D721Med (cell line): ENCODE measurements at regions not wholly inside any gene's neighbourhood (a gene's known extent, or its start where the extent isn't known, plus 50 kb on each side); places are given as distances from the start of the nearest gene placed in this dataset.

Experiments used
- DNase-seq: peaks from one replicate; pipeline ENCODE4 v3.0.0; 2011; ENCODE audit warnings: low spot score; ENCODE audit not compliant: insufficient read length
- FAIRE-seq: peaks from 2 replicates; lab custom pipeline; 2011; peaks lifted over from hg19 to GRCh38; lab: Jason Lieb, UNC
- TF ChIP-seq, protein P1 (sequence below): IDR thresholded peaks from 2 replicates; pipeline ENCODE4 v1.5.1; 2012; ENCODE audit warnings: mild to moderate bottlenecking, control low read depth; ENCODE audit not compliant: insufficient read depth; ENCODE audit errors: missing control alignments

DNA sequence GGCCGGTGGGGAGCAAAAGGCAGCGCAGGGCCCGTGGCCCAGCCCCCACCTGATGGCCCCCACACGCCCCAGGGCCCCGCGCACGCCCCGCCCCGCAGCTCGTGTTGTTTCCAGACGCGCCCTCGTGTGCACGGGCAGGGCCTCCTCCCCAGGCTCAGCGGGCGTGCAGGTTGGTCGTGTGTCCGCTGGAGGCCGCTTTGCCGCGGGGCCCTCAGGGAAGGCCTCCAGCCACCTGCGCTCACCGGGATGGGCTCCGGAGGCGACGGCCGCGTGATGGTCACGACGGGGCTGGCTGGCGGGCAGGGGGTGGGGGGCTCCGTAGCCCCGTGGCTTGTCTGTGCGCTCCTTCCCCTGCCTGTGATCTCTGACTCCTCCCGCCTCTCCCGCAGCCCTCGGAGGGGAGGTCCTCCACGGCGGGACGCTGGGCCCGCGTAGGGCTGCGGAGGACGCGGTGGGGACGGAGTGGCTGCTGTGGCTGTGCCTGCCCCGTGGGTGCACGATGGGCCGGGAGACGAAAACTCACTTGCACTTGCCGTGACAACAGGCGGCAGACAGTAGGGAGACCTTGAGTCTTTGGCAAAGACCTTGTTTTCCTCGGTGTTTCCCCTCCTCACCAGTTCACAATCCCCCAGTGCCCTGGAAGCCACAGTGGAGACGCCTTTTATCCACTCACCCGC lies 67.1 kb downstream of the RTP5 start:
- TF ChIP-seq, protein P1, sequence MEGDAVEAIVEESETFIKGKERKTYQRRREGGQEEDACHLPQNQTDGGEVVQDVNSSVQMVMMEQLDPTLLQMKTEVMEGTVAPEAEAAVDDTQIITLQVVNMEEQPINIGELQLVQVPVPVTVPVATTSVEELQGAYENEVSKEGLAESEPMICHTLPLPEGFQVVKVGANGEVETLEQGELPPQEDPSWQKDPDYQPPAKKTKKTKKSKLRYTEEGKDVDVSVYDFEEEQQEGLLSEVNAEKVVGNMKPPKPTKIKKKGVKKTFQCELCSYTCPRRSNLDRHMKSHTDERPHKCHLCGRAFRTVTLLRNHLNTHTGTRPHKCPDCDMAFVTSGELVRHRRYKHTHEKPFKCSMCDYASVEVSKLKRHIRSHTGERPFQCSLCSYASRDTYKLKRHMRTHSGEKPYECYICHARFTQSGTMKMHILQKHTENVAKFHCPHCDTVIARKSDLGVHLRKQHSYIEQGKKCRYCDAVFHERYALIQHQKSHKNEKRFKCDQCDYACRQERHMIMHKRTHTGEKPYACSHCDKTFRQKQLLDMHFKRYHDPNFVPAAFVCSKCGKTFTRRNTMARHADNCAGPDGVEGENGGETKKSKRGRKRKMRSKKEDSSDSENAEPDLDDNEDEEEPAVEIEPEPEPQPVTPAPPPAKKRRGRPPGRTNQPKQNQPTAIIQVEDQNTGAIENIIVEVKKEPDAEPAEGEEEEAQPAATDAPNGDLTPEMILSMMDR: no peak
- no peak for FAIRE-seq
- DNase-seq: no peak

DNA sequence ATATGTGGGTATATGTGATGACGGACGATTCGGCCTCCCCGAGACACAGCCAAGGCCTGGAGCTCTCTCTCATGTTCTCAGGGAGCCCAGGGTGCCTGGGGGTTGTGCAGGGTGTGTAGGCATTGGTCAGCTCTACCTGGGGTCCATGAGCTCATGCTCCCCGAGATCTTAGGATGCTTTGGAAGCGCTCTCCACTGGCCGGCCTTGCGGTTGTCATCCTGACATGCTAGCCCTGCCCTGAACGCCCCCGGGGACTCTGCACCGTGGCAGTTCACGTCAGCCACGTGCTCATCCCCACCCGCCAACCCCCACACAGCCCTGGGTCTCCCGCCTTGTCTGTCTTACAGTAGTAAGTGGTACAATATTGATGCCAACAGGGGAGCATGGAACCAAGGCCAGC lies 67.8 kb downstream of the RTP5 start:
- FAIRE-seq (no peak), DNase-seq (no peak)
- TF ChIP-seq, protein P1: no peak

DNA sequence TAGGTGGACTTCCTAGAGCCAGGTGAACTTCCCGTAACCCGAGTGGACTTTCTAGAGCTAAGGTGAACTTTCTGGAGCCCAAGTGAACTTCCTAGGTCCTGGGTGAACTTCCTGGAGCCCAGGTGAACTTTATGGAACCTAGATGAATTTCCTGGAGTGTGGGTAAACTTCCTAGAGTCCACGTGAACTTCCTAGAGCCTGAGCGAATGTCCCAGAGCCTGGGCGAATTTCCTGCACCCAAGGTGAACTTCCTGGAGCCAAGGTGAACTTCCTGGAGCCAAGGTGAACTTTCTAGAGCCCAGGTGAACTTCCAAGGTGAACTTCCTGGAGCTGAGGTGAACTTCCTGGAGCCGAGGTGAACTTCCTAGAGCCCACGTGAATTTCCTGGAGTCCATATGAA lies 70.0 kb downstream of the RTP5 start:
- TF ChIP-seq, protein P1: no peak
- FAIRE-seq (no peak), DNase-seq (no peak)

DNA sequence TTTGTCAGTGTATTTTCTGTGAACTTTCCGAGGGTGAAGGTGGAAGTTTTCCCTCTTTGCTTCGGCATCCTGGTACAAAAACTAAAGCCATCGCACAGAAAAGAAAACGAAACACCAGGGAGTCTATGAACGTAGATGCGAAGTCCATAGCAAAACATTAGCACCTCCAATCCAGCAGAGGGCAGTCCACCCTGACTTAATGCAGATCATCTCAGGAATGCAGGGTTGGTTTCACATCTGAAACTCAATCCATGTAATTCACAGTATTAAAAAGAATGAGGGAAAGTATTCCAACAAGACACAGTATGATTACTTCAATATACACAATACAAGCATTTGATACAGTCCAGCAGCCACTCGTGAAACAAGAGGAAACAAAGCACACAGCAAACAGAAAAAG lies 70.8 kb downstream of the RTP5 start:
- DNase-seq (no peak), FAIRE-seq (no peak)
- TF ChIP-seq, protein P1: peak; percentile 32

DNA sequence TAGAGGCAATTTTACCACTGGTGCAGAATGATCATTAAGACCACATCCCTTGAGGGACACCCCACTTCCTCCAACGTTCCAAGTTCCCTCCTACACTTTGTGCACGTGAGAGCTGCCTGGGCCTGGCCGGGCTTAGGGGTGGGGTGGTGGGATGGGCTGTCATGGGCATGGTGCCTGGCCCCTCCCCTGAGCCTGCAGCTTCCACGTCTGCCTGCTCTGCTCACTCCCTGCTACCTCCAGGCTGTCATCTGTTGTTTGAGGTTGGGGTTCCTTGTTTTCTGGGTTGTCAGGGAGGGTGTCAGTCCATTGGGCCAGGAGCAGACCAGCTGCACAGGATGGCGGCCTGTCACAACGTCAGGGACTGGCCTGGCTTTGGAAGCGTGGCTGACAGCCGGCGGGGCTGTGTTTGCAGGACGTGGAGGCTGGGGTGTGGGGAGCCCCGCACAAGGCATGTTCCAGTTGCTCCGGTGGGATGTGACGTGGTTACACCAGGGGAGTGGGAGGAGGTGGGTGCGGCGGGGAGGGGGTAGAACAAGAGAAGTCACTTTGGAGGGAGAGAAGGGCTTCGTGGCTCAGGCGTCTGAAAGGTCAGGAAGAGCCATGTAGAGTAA lies 72.3 kb downstream of the RTP5 start:
- no peak for DNase-seq
- FAIRE-seq: no peak

DNA sequence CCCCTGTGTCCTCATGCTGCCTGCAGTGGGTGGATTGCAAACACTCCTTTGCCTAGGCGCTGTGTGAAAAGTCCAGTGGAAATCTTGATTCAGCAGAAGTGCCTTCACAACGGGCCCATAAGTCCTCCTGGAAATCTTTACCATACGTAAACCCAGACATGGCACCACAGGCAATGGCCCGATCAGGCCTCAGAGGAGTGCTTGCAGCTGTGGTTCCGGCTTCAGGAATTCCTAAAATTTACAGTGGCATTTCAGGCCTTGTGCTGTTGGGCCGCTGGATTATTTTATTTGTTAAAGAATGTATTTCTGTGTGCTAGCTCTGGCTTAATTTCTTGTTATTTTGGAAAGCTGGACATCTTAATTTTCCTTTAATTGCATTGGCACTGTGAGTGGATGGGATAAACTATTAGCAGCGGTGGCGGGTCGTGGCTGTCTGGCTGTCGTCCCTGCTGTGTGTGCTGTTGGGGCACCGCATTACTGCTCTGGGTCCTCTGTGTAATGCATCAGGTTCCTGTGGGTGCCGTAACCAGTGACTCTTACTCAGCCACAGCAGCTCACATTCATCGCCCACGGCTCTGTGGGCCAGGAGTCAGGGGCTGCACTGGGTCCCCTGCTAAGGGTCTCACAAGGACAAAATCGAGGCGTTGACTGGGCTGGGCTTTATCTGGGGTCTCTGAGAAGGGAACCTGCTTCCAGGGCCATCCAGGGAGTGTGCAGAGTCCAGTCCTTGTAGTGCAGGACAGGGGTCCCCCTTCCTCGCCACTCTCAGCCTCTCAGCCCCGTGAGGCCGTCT lies 73.1 kb downstream of the RTP5 start:
- TF ChIP-seq, protein P1: no peak
- no peak for FAIRE-seq
- no peak for DNase-seq

More for the DNA sequence above, 72.3 kb downstream of the RTP5 start:
- TF ChIP-seq, protein P1: no peak
